HG03442 (cell line): ENCODE measurements at regions not wholly inside any gene's neighbourhood (a gene's known extent, or its start where the extent isn't known, plus 50 kb on each side); places are given as distances from the start of the nearest gene placed in this dataset.
A peak's percentile ranks its signal among the peaks of the same experiment; 100 is the strongest.

Experiments used
- ATAC-seq: cut with Tn5 transposase; IDR thresholded peaks from one replicate; pipeline ENCODE4 v1.9.1; 2021; ENCODE audit warnings: mild to moderate bottlenecking, moderate library complexity; ENCODE audit not compliant: unreplicated experiment

GRCh38 chr10:3853547-3854303, 68.7 kb upstream of the KLF6 start:
- no peak for ATAC-seq

- no peak for ATAC-seq
Observed at GRCh38 chr10:3853016-3853415, 68.0 kb upstream of the KLF6 start.

GRCh38 chr10:3852147-3852904, 67.3 kb upstream of the KLF6 start:
- peak; percentile 87 for ATAC-seq

GRCh38 chr10:3850999-3851937, 66.3 kb upstream of the KLF6 start:
- ATAC-seq, result peak; percentile 25

GRCh38 chr10:3848775-3849635, 64.0 kb upstream of the KLF6 start:
- no peak for ATAC-seq

- ATAC-seq, result no peak
Observed at GRCh38 chr10:3848005-3848774, 63.2 kb upstream of the KLF6 start.

- no peak for ATAC-seq
Observed at GRCh38 chr10:3846736-3847135, 61.7 kb upstream of the KLF6 start.

- no peak for ATAC-seq
Observed at GRCh38 chr10:3844491-3845025, 59.5 kb upstream of the KLF6 start.

- ATAC-seq, result no peak
Observed at GRCh38 chr10:3838460-3839437, 53.7 kb upstream of the KLF6 start.

GRCh38 chr10:3837647-3838459, 52.8 kb upstream of the KLF6 start:
- ATAC-seq, result no peak

GRCh38 chr10:3836222-3836820, 51.3 kb upstream of the KLF6 start:
- peak; percentile 75 for ATAC-seq

GRCh38 chr10:3835770-3836169, 50.8 kb upstream of the KLF6 start:
- ATAC-seq, result peak; percentile 31

GRCh38 chr10:3834947-3835346, 49.9 kb upstream of the KLF6 start:
- ATAC-seq, result no peak
